PC-9 (cell line): ENCODE measurements at regions not wholly inside any gene's neighbourhood (a gene's known extent, or its start where the extent isn't known, plus 50 kb on each side); places are given as distances from the start of the nearest gene placed in this dataset.

Source experiments
- BruUV-seq: library from RNA; stranded (reverse); fragments of 400-500 nt; replicated peaks from 2 replicates; lab custom pipeline; 2021; lab: Mats Ljungman, UMichigan
- CTCF ChIA-PET: fragments of 300-600 bp; sonication (Branson Sonifier 250); formaldehyde crosslinking; loops from one replicate; lab custom pipeline; 2022; ENCODE audit warnings: antibody characterized with exemption; lab: Charles Lee
- POLR2A ChIA-PET: fragments of 300-600 bp; sonication (Branson Sonifier 250); formaldehyde crosslinking; loops from one replicate; lab custom pipeline; 2022; ENCODE audit warnings: antibody characterized with exemption; ENCODE audit not compliant: unreplicated experiment; lab: Charles Lee
- DNase-seq, 2 experiments: peaks; one replicate each; pipeline versions ENCODE4 v3.0.0 to v3.0.0-alpha.2; 2015 to 2022; ENCODE audit warnings: mixed read lengths in 1 of 2
- H2AFZ ChIP-seq: fragments of 200-600 bp; sonication (generic); 2 replicates; pipeline ENCODE4 v1.8.1; 2017; ENCODE audit warnings: antibody characterized with exemption
- H3F3A ChIP-seq: fragments of 200-600 bp; sonication (generic); 2 replicates; pipeline ENCODE4 v1.8.1; 2017; ENCODE audit warnings: antibody characterized with exemption, mild to moderate bottlenecking, low read depth; ENCODE audit not compliant: insufficient read depth
- H3K27ac ChIP-seq: fragments of 200-600 bp; sonication (generic); 2 replicates; pipeline ENCODE4 v1.6.1; 2016; ENCODE audit warnings: mixed run types
- H3K27me3 ChIP-seq: fragments of 200-600 bp; sonication (generic); 2 replicates; pipeline ENCODE4 v1.6.1; 2016; ENCODE audit warnings: low read depth, mixed run types; ENCODE audit not compliant: insufficient read depth
- H3K36me3 ChIP-seq: fragments of 200-600 bp; sonication (generic); 2 replicates; pipeline ENCODE4 v1.6.1; 2016; ENCODE audit warnings: low read depth, mixed run types
- H3K4me1 ChIP-seq: fragments of 200-600 bp; sonication (generic); replicated peaks from 2 replicates; pipeline ENCODE4 v1.6.1; 2016; ENCODE audit warnings: mixed run types; ENCODE audit not compliant: insufficient read depth
- H3K4me2 ChIP-seq: fragments of 200-600 bp; sonication (generic); 2 replicates; pipeline ENCODE4 v1.6.1; 2017; ENCODE audit warnings: mixed run types
- H3K4me3 ChIP-seq: fragments of 200-600 bp; sonication (generic); 2 replicates; pipeline ENCODE4 v1.6.1; 2016; ENCODE audit warnings: mixed run types
- H3K79me2 ChIP-seq: fragments of 200-600 bp; sonication (generic); 2 replicates; pipeline ENCODE4 v1.6.1; 2017; ENCODE audit warnings: low read depth, mixed run types
- H3K9me2 ChIP-seq: fragments of 200-600 bp; sonication (generic); 2 replicates; pipeline ENCODE4 v1.8.1; 2017; ENCODE audit warnings: mild to moderate bottlenecking; ENCODE audit not compliant: insufficient read depth
- H3K9me3 ChIP-seq: fragments of 200-600 bp; sonication (generic); 2 replicates; pipeline ENCODE4 v1.8.1; 2016; ENCODE audit warnings: low read depth; ENCODE audit not compliant: insufficient read depth
- H4K20me1 ChIP-seq: fragments of 200-600 bp; sonication (generic); 2 replicates; pipeline ENCODE4 v1.8.1; 2017; ENCODE audit not compliant: insufficient read depth
- CTCF ChIP-seq: fragments of 200-600 bp; sonication (generic); conservative IDR thresholded peaks from 2 replicates; pipeline ENCODE4 v1.6.1; 2017; ENCODE audit warnings: mixed run types, antibody characterized with exemption, mild to moderate bottlenecking, moderate library complexity
- EZH2 ChIP-seq: fragments of 200-600 bp; sonication (generic); IDR thresholded peaks from 2 replicates; pipeline ENCODE4 v1.8.0; 2017; ENCODE audit warnings: antibody characterized with exemption, low read depth
- intact Hi-C: fragments of 100-400 bp; cut with micrococcal nuclease; formaldehyde crosslinking; loops from one replicate; pipeline ENCODE4 v1.10.0; 2022; ENCODE audit not compliant: unreplicated experiment

- Histone ChIP-seq H3K9me2 (no peaks in the 10 kb centered on the region), H3K27me3 (no peaks in the 10 kb centered on the region), H3K36me3 (no peaks in the 10 kb centered on the region), H3K9me3 (no peaks in the 10 kb centered on the region), H2AFZ (no peak overlapping the region), H3K4me2 (no peak overlapping the region), H3K4me1 (no peaks in the 10 kb centered on the region), H4K20me1 (no peaks in the 10 kb centered on the region; the same call in 1 of the 2 replicates), H3K79me2 (no peaks in the 10 kb centered on the region), H3F3A (no peaks in the 10 kb centered on the region), H3K27ac (no peak overlapping the region), H3K4me3 (no peak overlapping the region)
- intact Hi-C loops: no loop called here
- DNase-seq: no peak
- TF ChIP-seq CTCF (peak; percentile 46; the same call in 1 of the 2 replicates), EZH2 (no peak)
- CTCF ChIA-PET: no interaction called here
- POLR2A ChIA-PET: interaction anchor here (0.6 kb wide), 1 partner anchor 8 kb away, joined by 12 read pairs; no protein-coding TSS in a partner anchor
- no TSS peak for BruUV-seq
Measured at GRCh38 chr1:65527707-65528503, 107.4 kb downstream of the LEPR start.

- no peak overlapping the region for H3K4me2 ChIP-seq
- intact Hi-C loops: no loop called here
- H3F3A ChIP-seq: no peaks in the 10 kb centered on the region
- POLR2A ChIA-PET: no interaction called here
- no peak overlapping the region for H2AFZ ChIP-seq
- H3K27me3 ChIP-seq: no peaks in the 10 kb centered on the region
- H3K4me3 ChIP-seq: no peak overlapping the region
- H3K9me3 ChIP-seq: no peaks in the 10 kb centered on the region
- no peaks in the 10 kb centered on the region; the same call in 1 of the 2 replicates for H4K20me1 ChIP-seq
- TF ChIP-seq CTCF (no peak), EZH2 (no peak)
- H3K79me2 ChIP-seq: no peaks in the 10 kb centered on the region
- no peak overlapping the region for H3K27ac ChIP-seq
- CTCF ChIA-PET: no interaction called here
- no TSS peak for BruUV-seq
- no peaks in the 10 kb centered on the region for H3K9me2 ChIP-seq
- DNase-seq: no peak
- no peaks in the 10 kb centered on the region for H3K36me3 ChIP-seq
- no peaks in the 10 kb centered on the region for H3K4me1 ChIP-seq
Measured at GRCh38 chr1:65531972-65532570, 111.6 kb downstream of the LEPR start.

- Histone ChIP-seq H3K4me3 (no peak overlapping the region), H3K79me2 (no peaks in the 10 kb centered on the region), H4K20me1 (no peaks in the 10 kb centered on the region), H2AFZ (no peak overlapping the region), H3K27me3 (no peaks in the 10 kb centered on the region), H3K27ac (no peak overlapping the region), H3K4me1 (no peaks in the 10 kb centered on the region), H3K9me3 (no peaks in the 10 kb centered on the region), H3K9me2 (no peaks in the 10 kb centered on the region), H3K36me3 (no peaks in the 10 kb centered on the region), H3K4me2 (no peak overlapping the region), H3F3A (no peaks in the 10 kb centered on the region)
- DNase-seq: no peak
- POLR2A ChIA-PET: interaction anchor here (0.7 kb wide), 1 partner anchor 8 kb away, joined by 12 read pairs; no protein-coding TSS in a partner anchor
- TF ChIP-seq CTCF (no peak), EZH2 (no peak)
- intact Hi-C loops: no loop called here
- BruUV-seq: no TSS peak
- CTCF ChIA-PET: interaction anchor here (0.6 kb wide), 1 partner anchor 149 kb away, joined by 3 read pairs; no protein-coding TSS in a partner anchor
Measured at GRCh38 chr1:65535981-65536380, 115.5 kb downstream of the LEPR start.
